OCI-LY1 (cell line): ENCODE measurements at regions not wholly inside any gene's neighbourhood (a gene's known extent, or its start where the extent isn't known, plus 50 kb on each side); places are given as distances from the start of the nearest gene placed in this dataset.

Experiments used
- CTCF ChIP-seq: fragments of 200-600 bp; sonication (generic), shearing (Covaris generic); IDR thresholded peaks from 2 replicates; pipeline ENCODE4 v1.5.1; 2017; ENCODE audit warnings: mild to moderate bottlenecking, antibody characterized with exemption, low read length, moderate library complexity, mixed read lengths
- EZH2 ChIP-seq: fragments of 200-600 bp; sonication (generic), shearing (Covaris generic); IDR thresholded peaks from 2 replicates; pipeline ENCODE4 v1.8.0; 2017; ENCODE audit warnings: borderline replicate concordance, mixed run types, mild to moderate bottlenecking, antibody characterized with exemption, low read length, moderate library complexity, mixed read lengths

DNA sequence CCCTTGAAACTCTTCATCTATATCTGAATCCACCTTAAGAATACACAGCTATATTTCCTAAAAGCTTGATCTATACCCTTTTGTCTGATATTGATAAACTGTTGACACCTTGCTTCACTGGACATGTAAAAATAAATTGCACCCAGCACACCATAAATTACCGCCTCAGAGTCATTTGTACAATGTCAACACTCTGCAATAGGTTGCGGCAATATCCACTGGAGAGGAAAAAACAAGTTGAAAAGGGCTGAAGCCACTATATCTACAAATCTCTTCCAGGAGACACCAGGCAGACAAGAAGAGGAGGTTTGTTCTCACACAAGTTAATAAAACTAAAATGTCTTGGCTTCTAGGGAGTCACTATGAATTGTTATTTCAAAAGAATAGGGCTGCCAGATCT lies 656.9 kb downstream of the CDH8 start:
- no peak for TF ChIP-seq EZH2
- no peak for TF ChIP-seq CTCF
